ENCODE measurements at regions not wholly inside any gene's neighbourhood (a gene's known extent, or its start where the extent isn't known, plus 50 kb on each side); places are given as distances from the start of the nearest gene placed in this dataset.

DNA sequence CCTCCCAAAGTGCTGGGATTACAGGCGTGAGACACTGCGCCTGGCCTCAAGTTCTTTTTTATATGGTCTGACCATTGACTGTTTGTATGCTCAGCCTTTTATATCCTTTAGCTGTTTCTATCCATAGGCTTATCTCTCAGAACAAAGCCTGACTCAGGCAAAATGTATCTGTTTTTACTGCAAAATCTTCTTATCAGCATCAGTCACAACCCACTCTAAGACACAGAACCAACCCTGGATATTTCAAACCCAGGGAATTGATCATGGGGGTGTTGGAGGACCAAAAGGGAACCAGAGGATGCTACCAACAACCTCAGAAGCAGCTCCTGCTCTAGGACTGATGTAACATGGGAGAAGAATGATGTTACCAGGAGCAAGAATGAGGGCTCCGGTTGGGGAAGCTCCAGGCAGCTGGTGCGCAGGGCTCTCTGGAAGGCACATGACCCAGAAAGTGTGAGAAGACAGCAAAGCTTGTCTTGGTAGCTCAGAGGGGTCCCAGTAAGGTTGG is 75.3 kb upstream of the NCK2 start:
- no peak for ATAC-seq (ENCODE audit: low read depth)
- Histone ChIP-seq H3K9ac (ENCODE audit: low read depth, low read length) (no peak overlapping the region), H3K4me2 (ENCODE audit: low read depth, low read length) (no peak overlapping the region), H2BK20ac (ENCODE audit: low read depth, low read length) (no peak overlapping the region), H2AFZ (replicated peaks; ENCODE audit: low read length, poor library complexity) (no peak overlapping the region), H4K5ac (ENCODE audit: low read depth, low read length) (no peak overlapping the region), H3K9me3 (ENCODE audit: control insufficient read depth, insufficient read depth, low read length) (peaks cover 4% of the 10 kb centered on the region), H3K56ac (ENCODE audit: extremely low read depth, insufficient read depth, low read length) (no peak overlapping the region), H3K9me1 (ENCODE audit: insufficient read depth, low read length) (no peaks in the 10 kb centered on the region), H3K18ac (ENCODE audit: low read depth, low read length) (no peak overlapping the region), H3K4ac (ENCODE audit: low read depth, low read length) (no peak overlapping the region), H3K4me3 (ENCODE audit: insufficient read depth, low read depth, low read length) (no peak overlapping the region), H4K20me1 (ENCODE audit: insufficient read depth, low read length) (no peaks in the 10 kb centered on the region), H3K79me1 (ENCODE audit: low read depth in 1 of 2, low read length in 2 of 2) (no peaks in the 10 kb centered on the region), H2BK120ac (ENCODE audit: low read depth, low read length) (no peak overlapping the region), H3K4me1 (ENCODE audit: control insufficient read depth, insufficient read depth, low read length) (no peaks in the 10 kb centered on the region), H2BK15ac (ENCODE audit: low read depth, low read length) (no peak overlapping the region), H2BK5ac (ENCODE audit: low read depth, low read length, poor library complexity, severe bottlenecking) (no peak overlapping the region), H3K36me3 (ENCODE audit: control insufficient read depth, insufficient read depth, low read length) (no peaks in the 10 kb centered on the region), H3K14ac (replicated peaks; ENCODE audit: low read depth, low read length) (no peak overlapping the region), H3K27ac (ENCODE audit: insufficient read depth, low read length) (no peak overlapping the region), H2AK5ac (ENCODE audit: low read depth, low read length) (no peak overlapping the region), H3K27me3 (ENCODE audit: control insufficient read depth, insufficient read depth, low read length) (peaks cover 2% of the 10 kb centered on the region; the same call in 1 of the 2 replicates), H4K8ac (ENCODE audit: low read depth in 2 of 2, low read length in 2 of 2) (no peak overlapping the region), H2AK9ac (replicated peaks; ENCODE audit: low read depth, low read length, poor library complexity) (no peak overlapping the region), H3K23ac (ENCODE audit: low read depth, low read length) (no peak overlapping the region), H4K91ac (ENCODE audit: insufficient read depth, low read depth, low read length) (no peak overlapping the region)
- TF ChIP-seq POLR2A (IDR thresholded peaks at IDR 0.05; ENCODE audit: low read depth, low read length), result no peak
- TF ChIP-seq SMC3 (IDR thresholded peaks at IDR 0.05; ENCODE audit: low read depth, low read length), result no peak
- TF ChIP-seq CEBPB (IDR thresholded peaks at IDR 0.05; ENCODE audit: low read depth, low read length), result no peak
- no peak for TF ChIP-seq ELK1 (IDR thresholded peaks at IDR 0.05; ENCODE audit: borderline replicate concordance, low read depth, low read length)
- TF ChIP-seq, protein P1, sequence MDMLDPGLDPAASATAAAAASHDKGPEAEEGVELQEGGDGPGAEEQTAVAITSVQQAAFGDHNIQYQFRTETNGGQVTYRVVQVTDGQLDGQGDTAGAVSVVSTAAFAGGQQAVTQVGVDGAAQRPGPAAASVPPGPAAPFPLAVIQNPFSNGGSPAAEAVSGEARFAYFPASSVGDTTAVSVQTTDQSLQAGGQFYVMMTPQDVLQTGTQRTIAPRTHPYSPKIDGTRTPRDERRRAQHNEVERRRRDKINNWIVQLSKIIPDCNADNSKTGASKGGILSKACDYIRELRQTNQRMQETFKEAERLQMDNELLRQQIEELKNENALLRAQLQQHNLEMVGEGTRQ (IDR thresholded peaks at IDR 0.05; ENCODE audit: low read depth, low read length), result no peak
- TF ChIP-seq MAZ (IDR thresholded peaks at IDR 0.05; ENCODE audit: borderline replicate concordance, low read depth, low read length), result no peak
- TF ChIP-seq FOS (IDR thresholded peaks at IDR 0.05; ENCODE audit: low read depth, low read length), result no peak
- TF ChIP-seq CHD1 (IDR thresholded peaks at IDR 0.05; ENCODE audit: low read depth, low read length), result no peak
- no peak for TF ChIP-seq NFE2L2 (IDR thresholded peaks at IDR 0.05; ENCODE audit: low read depth, low read length)
- no peak for TF ChIP-seq BHLHE40 (IDR thresholded peaks at IDR 0.05; ENCODE audit: low read depth, low read length)
- TF ChIP-seq MXI1 (IDR thresholded peaks at IDR 0.05; ENCODE audit: borderline replicate concordance, low read depth, low read length), result no peak
- CTCF ChIA-PET, result no interaction called here
- in situ Hi-C loops (cut with MboI; ENCODE audit: low sequenced_read_pairs) (no loop called here), intact Hi-C loops (cut with micrococcal nuclease) (no loop called here), dilution Hi-C loops (cut with HindIII; ENCODE audit: low sequenced_read_pairs, unreplicated experiment) (no loop called here)
- POLR2A ChIA-PET (ENCODE audit: unreplicated experiment), result interaction anchor here (1.1 kb wide), 1 partner anchor 9 kb away, joined by 4 read pairs; no protein-coding TSS in a partner anchor
- DNase-seq, result no peak
- BruUV-seq (replicated peaks), result no TSS peak
- WGBS, 2 experiments (ENCODE audit: extremely low coverage in 2 of 2, insufficient read length in 1 of 2), result no CpG with 5 or more reads among the region's 4 CpGs
